ENCODE measurements at regions not wholly inside any gene's neighbourhood (a gene's known extent, or its start where the extent isn't known, plus 50 kb on each side); places are given as distances from the start of the nearest gene placed in this dataset.
"Not testable (repeated sequence)": the region's sequence is repeated elsewhere in the genome, so short reads cannot be mapped to it uniquely, and the experiment has no call there.

DNA sequence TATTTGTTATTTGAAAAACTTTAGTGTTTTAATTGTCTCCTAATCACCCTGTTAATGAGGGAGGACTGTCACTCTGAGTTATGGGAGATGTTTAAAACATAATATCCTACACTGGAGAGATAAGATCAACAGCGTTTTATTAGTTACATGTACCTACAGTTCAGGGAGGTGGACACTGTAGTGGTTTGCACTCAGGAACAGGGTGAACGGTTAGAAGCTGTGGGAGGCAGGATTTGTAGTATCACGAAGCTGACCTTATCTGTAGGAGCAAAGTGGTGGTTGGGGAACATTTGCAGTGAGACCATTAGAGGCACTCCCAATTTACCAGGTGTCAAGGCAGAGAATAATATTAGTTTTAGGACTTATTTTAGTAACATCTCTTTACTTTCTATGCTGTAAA, 193.3 kb upstream of the KCND2 start:
- DNase-seq (ENCODE audit: low spot score): no peak

DNA sequence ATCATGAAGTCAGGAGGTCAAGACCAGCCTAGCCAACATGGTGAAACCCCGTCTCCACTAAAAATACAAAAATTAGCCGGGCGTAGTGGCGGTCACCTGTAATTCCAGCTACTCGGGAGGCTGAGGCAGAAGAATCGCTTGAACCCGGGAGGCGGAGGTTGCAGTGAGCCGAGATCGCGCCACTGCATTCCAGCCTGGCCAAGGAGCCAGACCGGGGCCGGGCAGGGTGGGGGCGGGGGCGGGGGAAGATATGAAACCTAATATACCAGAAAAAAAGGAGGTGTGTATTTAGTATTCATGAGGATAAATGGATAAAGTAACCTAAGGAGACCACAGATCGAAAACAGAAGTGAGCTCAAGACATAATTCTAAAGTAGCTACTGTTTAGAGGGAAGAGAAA, 186.5 kb upstream of the KCND2 start:
- DNase-seq (ENCODE audit: low spot score): not testable (repeated sequence)

GRCh38 chr7:120089968-120090367, 183.0 kb upstream of the KCND2 start:
- DNase-seq (ENCODE audit: low spot score): no peak

- DNase-seq (ENCODE audit: low spot score): no peak
These were observed 181.2 kb upstream of the KCND2 start for GRCh38 chr7:120091807-120092206.

- DNase-seq (ENCODE audit: low spot score): no peak
These were observed 176.0 kb upstream of the KCND2 start for GRCh38 chr7:120097020-120097419.

DNA sequence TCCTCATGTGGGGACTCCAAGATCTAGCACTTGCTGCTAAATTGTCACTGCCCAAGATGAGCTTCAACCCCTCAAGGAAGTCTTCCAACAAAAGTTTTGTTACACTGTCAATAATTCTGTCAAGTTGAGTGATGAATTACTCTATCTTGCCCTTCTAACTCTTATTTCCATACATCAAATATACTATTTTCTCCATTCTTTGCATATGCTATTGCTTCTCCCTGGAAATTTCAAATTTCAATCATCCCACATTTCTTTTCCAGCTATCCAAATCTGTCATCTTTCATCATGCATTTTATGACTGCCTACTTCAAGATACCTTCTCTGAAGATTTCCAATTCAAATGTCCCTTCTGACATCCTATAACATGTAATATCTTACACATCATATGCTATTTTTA, 175.2 kb upstream of the KCND2 start:
- no peak for DNase-seq (ENCODE audit: low spot score)

- DNase-seq (ENCODE audit: low spot score): no peak
These were observed 164.6 kb upstream of the KCND2 start for GRCh38 chr7:120108376-120108775.

DNA sequence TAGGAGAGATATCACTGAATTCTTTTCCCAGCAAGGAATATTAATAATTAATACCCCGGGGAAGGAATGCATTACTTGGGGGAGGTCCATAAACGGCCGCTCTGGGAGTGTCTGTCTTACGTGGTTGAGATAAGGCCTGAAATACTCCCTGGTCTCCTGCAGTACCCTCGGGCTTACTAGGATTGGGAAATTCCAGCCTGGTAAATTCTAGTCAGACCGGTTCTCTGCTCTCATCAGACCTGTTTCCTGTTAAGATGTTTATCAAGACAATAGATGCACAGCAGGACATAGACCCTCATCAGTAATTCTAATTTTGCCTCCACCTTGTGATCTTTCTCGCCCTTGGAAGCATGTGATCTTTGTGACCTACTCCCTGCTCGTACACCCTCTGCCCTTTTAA, 162.8 kb upstream of the KCND2 start:
- no peak for DNase-seq (ENCODE audit: low spot score)

- DNase-seq (ENCODE audit: low spot score): no peak
These were observed 158.3 kb upstream of the KCND2 start for GRCh38 chr7:120114626-120115025.

DNA sequence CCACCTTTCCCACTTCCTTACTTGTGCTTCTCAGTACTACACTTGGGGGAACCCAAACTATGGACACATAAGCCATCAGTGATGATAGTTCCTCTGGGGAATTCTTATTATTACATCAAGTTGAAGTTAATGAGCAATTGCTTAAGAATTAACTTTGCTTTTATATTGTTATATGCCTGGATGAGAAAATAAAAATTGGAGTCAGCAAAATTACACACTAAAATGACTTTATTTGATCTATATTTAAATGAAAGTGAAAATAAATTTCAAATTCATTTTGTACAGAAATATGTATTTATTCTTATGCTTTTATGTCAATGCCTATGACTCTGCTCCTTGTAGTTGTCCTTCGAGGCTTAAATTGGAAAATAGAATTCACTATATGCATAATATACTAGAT, 149.4 kb upstream of the KCND2 start:
- no peak for DNase-seq (ENCODE audit: low spot score)

- DNase-seq (ENCODE audit: low spot score): no peak
These were observed 141.7 kb upstream of the KCND2 start for GRCh38 chr7:120131096-120131839.

GRCh38 chr7:120138497-120138896, 134.5 kb upstream of the KCND2 start:
- DNase-seq (ENCODE audit: low spot score): no peak

DNA sequence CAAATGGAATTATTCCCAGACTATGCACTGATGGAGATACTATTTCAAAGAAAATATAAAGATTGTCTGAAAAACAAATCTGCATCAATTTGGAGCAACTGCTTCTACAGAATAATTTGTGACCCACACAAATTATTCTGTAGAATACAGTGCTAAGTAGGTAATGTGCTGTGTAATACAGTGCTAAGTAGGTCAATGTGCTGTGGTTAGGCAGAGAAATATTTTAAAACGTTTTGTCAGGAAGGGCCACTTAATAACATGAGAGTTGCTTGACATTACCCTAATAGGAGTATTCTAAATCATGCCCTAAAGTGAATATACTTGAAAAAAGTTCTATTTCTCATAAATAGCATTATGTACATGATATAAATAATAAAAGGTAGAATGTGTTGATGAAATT, 116.5 kb upstream of the KCND2 start:
- peak; percentile 68 for DNase-seq (ENCODE audit: low spot score)

DNA sequence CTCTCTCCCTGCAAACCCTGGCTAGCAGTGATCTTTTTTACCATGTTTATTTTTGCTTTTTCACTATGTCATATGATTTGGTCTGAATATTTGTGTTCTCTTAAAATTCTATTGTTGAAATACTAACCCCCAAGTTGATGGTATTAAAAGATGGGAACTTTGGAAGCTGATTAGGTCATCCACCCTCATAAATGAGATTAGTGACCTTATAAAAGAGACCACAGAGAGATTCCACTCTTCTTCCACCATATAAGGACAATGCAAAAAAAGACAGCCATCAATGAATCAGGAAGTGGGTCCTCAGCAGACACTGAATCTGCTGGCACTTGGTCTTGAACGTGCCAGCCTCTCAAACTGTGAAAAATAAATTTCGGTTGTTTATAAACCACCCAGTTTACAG, 112.8 kb upstream of the KCND2 start:
- no peak for DNase-seq (ENCODE audit: low spot score)

DNA sequence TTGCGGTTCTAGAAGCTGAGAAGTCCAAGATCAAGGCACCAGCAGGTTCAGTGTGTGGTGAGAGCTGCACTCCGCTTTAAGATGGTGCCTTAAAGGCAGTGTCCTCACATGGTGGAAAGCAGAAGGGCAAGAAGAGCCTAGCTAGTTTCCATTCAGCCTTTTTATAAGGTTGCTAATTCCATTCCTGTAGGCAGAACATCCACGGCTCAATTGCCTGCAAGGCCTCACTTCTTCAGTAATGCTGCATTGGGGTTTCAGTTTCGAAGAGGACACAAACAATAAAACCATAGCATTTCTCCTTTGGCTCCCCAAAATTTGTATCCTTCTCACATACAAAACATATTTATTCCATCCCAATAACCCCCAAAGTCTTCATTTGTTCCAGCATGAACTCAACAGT, 109.5 kb upstream of the KCND2 start:
- no peak for DNase-seq (ENCODE audit: low spot score)

- DNase-seq (ENCODE audit: low spot score): no peak
These were observed 107.7 kb upstream of the KCND2 start for GRCh38 chr7:120165227-120165626.

GRCh38 chr7:120168066-120168465, 104.9 kb upstream of the KCND2 start:
- DNase-seq (ENCODE audit: low spot score): no peak

GRCh38 chr7:120169996-120170783, 102.8 kb upstream of the KCND2 start:
- DNase-seq (ENCODE audit: low spot score): no peak

DNA sequence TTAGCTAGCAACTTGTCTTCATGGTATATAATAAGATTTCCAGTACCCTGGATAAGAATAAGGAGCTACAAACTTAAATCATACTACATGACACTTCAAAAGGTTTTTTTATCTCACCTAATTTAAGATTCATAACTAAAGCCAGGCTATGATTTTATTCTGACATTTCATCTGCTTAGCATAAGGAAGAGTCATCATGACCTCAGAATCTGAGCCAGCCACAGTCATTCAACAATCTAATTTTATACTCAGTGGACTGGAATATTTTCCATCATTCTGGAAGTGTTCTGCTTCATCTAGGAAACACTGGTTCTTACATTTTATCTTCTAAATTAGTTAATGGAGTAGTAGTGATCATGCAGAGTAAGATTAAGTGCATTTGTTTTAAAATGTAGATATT, 102.1 kb upstream of the KCND2 start:
- DNase-seq (ENCODE audit: low spot score): no peak

- no peak for DNase-seq (ENCODE audit: low spot score)
These were observed 101.6 kb upstream of the KCND2 start for GRCh38 chr7:120171406-120171805.

GRCh38 chr7:120180221-120180620, 92.8 kb upstream of the KCND2 start:
- no peak for DNase-seq (ENCODE audit: low spot score)

- no peak for DNase-seq (ENCODE audit: low spot score)
These were observed 91.5 kb upstream of the KCND2 start for GRCh38 chr7:120181499-120181898.

GRCh38 chr7:120184866-120185265, 88.1 kb upstream of the KCND2 start:
- DNase-seq (ENCODE audit: low spot score): no peak
